NCI-H1417 treated with DMSO at 0.1 percent for 48 hours (cell line): ENCODE measurements at regions not wholly inside any gene's neighbourhood (a gene's known extent, or its start where the extent isn't known, plus 50 kb on each side); places are given as distances from the start of the nearest gene placed in this dataset.
"Not testable (repeated sequence)": the region's sequence is repeated elsewhere in the genome, so short reads cannot be mapped to it uniquely, and the experiment has no call there.

ENCODE experiments used
- DNase-seq: peaks from one replicate; lab custom pipeline; 2025; lab: John Stamatoyannopoulos, UW

GRCh38 chr9:104326912-104327311, 177.2 kb upstream of the OR13F1 start:
- DNase-seq: no peak

GRCh38 chr9:104329245-104329644, 174.8 kb upstream of the OR13F1 start:
- no peak for DNase-seq

GRCh38 chr9:104330841-104331240, 173.2 kb upstream of the OR13F1 start:
- no peak for DNase-seq

- no peak for DNase-seq
Observed at GRCh38 chr9:104334549-104334948, 169.5 kb upstream of the OR13F1 start.

GRCh38 chr9:104339692-104340091, 164.4 kb upstream of the OR13F1 start:
- DNase-seq: no peak

- no peak for DNase-seq
Observed at GRCh38 chr9:104342552-104342951, 161.5 kb upstream of the OR13F1 start.

GRCh38 chr9:104345061-104345460, 159.0 kb upstream of the OR13F1 start:
- no peak for DNase-seq

- no peak for DNase-seq
Observed at GRCh38 chr9:104350541-104350940, 153.5 kb upstream of the OR13F1 start.

GRCh38 chr9:104351726-104352125, 152.3 kb upstream of the OR13F1 start:
- no peak for DNase-seq

- DNase-seq: no peak
Observed at GRCh38 chr9:104361207-104361606, 142.9 kb upstream of the OR13F1 start.

- no peak for DNase-seq
Observed at GRCh38 chr9:104362912-104363472, 141.1 kb upstream of the OR13F1 start.

GRCh38 chr9:104367507-104367906, 136.6 kb upstream of the OR13F1 start:
- DNase-seq: no peak

GRCh38 chr9:104368318-104368717, 135.7 kb upstream of the OR13F1 start:
- not testable (repeated sequence) for DNase-seq

GRCh38 chr9:104374711-104375110, 129.4 kb upstream of the OR13F1 start:
- no peak for DNase-seq

GRCh38 chr9:104386013-104386412, 118.0 kb upstream of the OR13F1 start:
- no peak for DNase-seq

GRCh38 chr9:104386425-104387069, 117.5 kb upstream of the OR13F1 start:
- DNase-seq: peak; percentile 73

- DNase-seq: no peak
Observed at GRCh38 chr9:104388071-104388470, 116.0 kb upstream of the OR13F1 start.

GRCh38 chr9:104389341-104389740, 114.7 kb upstream of the OR13F1 start:
- DNase-seq: no peak

- not testable (repeated sequence) for DNase-seq
Observed at GRCh38 chr9:104394901-104395300, 109.2 kb upstream of the OR13F1 start.

- DNase-seq: no peak
Observed at GRCh38 chr9:104412238-104412637, 91.8 kb upstream of the OR13F1 start.

- no peak for DNase-seq
Observed at GRCh38 chr9:104416470-104416869, 87.6 kb upstream of the OR13F1 start.

GRCh38 chr9:104417296-104417695, 86.8 kb upstream of the OR13F1 start:
- DNase-seq: no peak

- DNase-seq: no peak
Observed at GRCh38 chr9:104429031-104429546, 75.0 kb upstream of the OR13F1 start.

GRCh38 chr9:104435059-104435458, 69.0 kb upstream of the OR13F1 start:
- DNase-seq: no peak
